ENCODE measurements at regions not wholly inside any gene's neighbourhood (a gene's known extent, or its start where the extent isn't known, plus 50 kb on each side); places are given as distances from the start of the nearest gene placed in this dataset.

- intact Hi-C loops (cut with DNase I; ENCODE audit: low total_unique reads) = no loop called here
- Histone ChIP-seq H3K27ac (no peak overlapping the region), H3K27me3 (no peaks in the 10 kb centered on the region), H3K4me1 (no peaks in the 10 kb centered on the region), H3K4me3 (no peak overlapping the region), H3K36me3 (no peaks in the 10 kb centered on the region), H3K9me3 (no peaks in the 10 kb centered on the region)
- in situ Hi-C loops (cut with MboI; ENCODE audit: low pct_ligation_motif_present in 1 of 4, low pct_unique_long_range_greater_than_20kb in 1 of 4, low sequenced_read_pairs in 3 of 4) = no loop called here
- TF ChIP-seq EP300 (IDR thresholded peaks at IDR 0.05; ENCODE audit: low read depth) = no peak
- TF ChIP-seq POLR2AphosphoS5 (IDR thresholded peaks at IDR 0.05) = no peak
- TF ChIP-seq POLR2A (IDR thresholded peaks at IDR 0.05) = no peak
- TF ChIP-seq CTCF (IDR thresholded peaks at IDR 0.05) = no peak
- DNase-seq = no peak
Measured at GRCh38 chr7:36075561-36075960, 77.5 kb upstream of the EEPD1 start.

GRCh38 chr7:36076074-36076473 lies 77.0 kb upstream of the EEPD1 start:
- intact Hi-C loops (cut with DNase I; ENCODE audit: low total_unique reads) (no loop called here), in situ Hi-C loops (cut with MboI; ENCODE audit: low pct_ligation_motif_present in 1 of 4, low pct_unique_long_range_greater_than_20kb in 1 of 4, low sequenced_read_pairs in 3 of 4) (no loop called here)
- Histone ChIP-seq H3K4me1 (no peaks in the 10 kb centered on the region), H3K9me3 (no peaks in the 10 kb centered on the region), H3K36me3 (no peaks in the 10 kb centered on the region), H3K27me3 (no peaks in the 10 kb centered on the region), H3K27ac (no peak overlapping the region), H3K4me3 (no peak overlapping the region)
- WGBS, 2 donors (ENCODE audit: low coverage in 1 of 2) = 70 to 71% methylated on average over 1 to 5 of the region's 5 CpGs
- no peak for DNase-seq
- TF ChIP-seq CTCF (IDR thresholded peaks at IDR 0.05) = no peak
- TF ChIP-seq POLR2A (IDR thresholded peaks at IDR 0.05) = no peak
- no peak for TF ChIP-seq EP300 (IDR thresholded peaks at IDR 0.05; ENCODE audit: low read depth)
- no peak for TF ChIP-seq POLR2AphosphoS5 (IDR thresholded peaks at IDR 0.05)

GRCh38 chr7:36078816-36079360 lies 74.2 kb upstream of the EEPD1 start:
- no peaks in the 10 kb centered on the region for H3K9me3 ChIP-seq

GRCh38 chr7:36079446-36080025 lies 73.5 kb upstream of the EEPD1 start:
- no peak for TF ChIP-seq POLR2A (IDR thresholded peaks at IDR 0.05)
- no peak for TF ChIP-seq POLR2AphosphoS5 (IDR thresholded peaks at IDR 0.05)
- TF ChIP-seq CTCF (IDR thresholded peaks at IDR 0.05) = no peak
- TF ChIP-seq EP300 (IDR thresholded peaks at IDR 0.05; ENCODE audit: low read depth) = no peak
- no peak for DNase-seq
- no peaks in the 10 kb centered on the region for H3K27me3 ChIP-seq
- H3K36me3 ChIP-seq = no peaks in the 10 kb centered on the region
- no peaks in the 10 kb centered on the region for H3K9me3 ChIP-seq
- in situ Hi-C loops (cut with MboI; ENCODE audit: low pct_ligation_motif_present in 1 of 4, low pct_unique_long_range_greater_than_20kb in 1 of 4, low sequenced_read_pairs in 3 of 4) = no loop called here
- no peak overlapping the region for H3K4me3 ChIP-seq
- intact Hi-C loops (cut with DNase I; ENCODE audit: low total_unique reads) = no loop called here
- 93% methylated on average over 5 of the region's 5 CpGs; no CpG with 5 or more reads in 1 of the 2 donors for WGBS, 2 donors (ENCODE audit: low coverage in 1 of 2)
- H3K27ac ChIP-seq = no peak overlapping the region
- no peaks in the 10 kb centered on the region for H3K4me1 ChIP-seq

More at GRCh38 chr7:36078816-36079360, 74.2 kb upstream of the EEPD1 start:
- DNase-seq = no peak
- H3K4me3 ChIP-seq = no peak overlapping the region
- no peaks in the 10 kb centered on the region for H3K4me1 ChIP-seq
- H3K36me3 ChIP-seq = no peaks in the 10 kb centered on the region
- TF ChIP-seq EP300 (IDR thresholded peaks at IDR 0.05; ENCODE audit: low read depth) (no peak), POLR2A (IDR thresholded peaks at IDR 0.05) (no peak), POLR2AphosphoS5 (IDR thresholded peaks at IDR 0.05) (no peak), CTCF (IDR thresholded peaks at IDR 0.05) (no peak)
- H3K27ac ChIP-seq = no peak overlapping the region
- intact Hi-C loops (cut with DNase I; ENCODE audit: low total_unique reads) = no loop called here
- 84 to 100% methylated on average over 1 to 11 of the region's 13 CpGs for WGBS, 2 donors (ENCODE audit: low coverage in 1 of 2)
- H3K27me3 ChIP-seq = no peaks in the 10 kb centered on the region
- in situ Hi-C loops (cut with MboI; ENCODE audit: low pct_ligation_motif_present in 1 of 4, low pct_unique_long_range_greater_than_20kb in 1 of 4, low sequenced_read_pairs in 3 of 4) = no loop called here
